ENCODE measurements at regions not wholly inside any gene's neighbourhood (a gene's known extent, or its start where the extent isn't known, plus 50 kb on each side); places are given as distances from the start of the nearest gene placed in this dataset.

DNA sequence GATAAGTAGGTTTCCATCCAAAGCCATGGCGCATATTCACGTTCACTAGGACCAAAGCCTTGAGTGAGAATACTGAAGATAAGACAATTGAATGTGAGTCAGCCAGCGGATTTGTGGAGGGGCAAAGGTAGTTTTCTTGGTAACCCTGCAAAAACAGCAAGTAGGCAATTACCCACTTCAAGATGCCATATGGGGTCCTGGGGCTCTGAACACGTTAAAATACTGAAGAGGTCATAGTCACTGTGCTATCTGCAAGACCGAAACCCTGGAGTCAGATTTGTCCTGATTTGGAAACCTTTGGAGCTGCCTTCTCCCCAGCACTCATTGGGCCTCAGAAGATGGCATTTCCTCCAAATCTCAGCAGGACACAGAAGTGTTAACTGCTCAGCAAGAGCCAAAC, 646.9 kb upstream of the LMCD1 start:
- no peak overlapping the region for H3K4me3 ChIP-seq (replicated peaks; ENCODE audit: low read depth, low read length)
- no peak for DNase-seq (ENCODE audit: low read depth)
- TF ChIP-seq, protein P1, sequence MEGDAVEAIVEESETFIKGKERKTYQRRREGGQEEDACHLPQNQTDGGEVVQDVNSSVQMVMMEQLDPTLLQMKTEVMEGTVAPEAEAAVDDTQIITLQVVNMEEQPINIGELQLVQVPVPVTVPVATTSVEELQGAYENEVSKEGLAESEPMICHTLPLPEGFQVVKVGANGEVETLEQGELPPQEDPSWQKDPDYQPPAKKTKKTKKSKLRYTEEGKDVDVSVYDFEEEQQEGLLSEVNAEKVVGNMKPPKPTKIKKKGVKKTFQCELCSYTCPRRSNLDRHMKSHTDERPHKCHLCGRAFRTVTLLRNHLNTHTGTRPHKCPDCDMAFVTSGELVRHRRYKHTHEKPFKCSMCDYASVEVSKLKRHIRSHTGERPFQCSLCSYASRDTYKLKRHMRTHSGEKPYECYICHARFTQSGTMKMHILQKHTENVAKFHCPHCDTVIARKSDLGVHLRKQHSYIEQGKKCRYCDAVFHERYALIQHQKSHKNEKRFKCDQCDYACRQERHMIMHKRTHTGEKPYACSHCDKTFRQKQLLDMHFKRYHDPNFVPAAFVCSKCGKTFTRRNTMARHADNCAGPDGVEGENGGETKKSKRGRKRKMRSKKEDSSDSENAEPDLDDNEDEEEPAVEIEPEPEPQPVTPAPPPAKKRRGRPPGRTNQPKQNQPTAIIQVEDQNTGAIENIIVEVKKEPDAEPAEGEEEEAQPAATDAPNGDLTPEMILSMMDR (IDR thresholded peaks at IDR 0.05; ENCODE audit: low read length, missing control alignments) = no peak

- H3K4me3 ChIP-seq (replicated peaks; ENCODE audit: low read depth, low read length) = no peak overlapping the region
- DNase-seq (ENCODE audit: low read depth) = no peak
- TF ChIP-seq, protein P1 (IDR thresholded peaks at IDR 0.05; ENCODE audit: low read length, missing control alignments) = no peak
These were observed 636.0 kb upstream of the LMCD1 start for GRCh38 chr3:7865611-7866010.

DNA sequence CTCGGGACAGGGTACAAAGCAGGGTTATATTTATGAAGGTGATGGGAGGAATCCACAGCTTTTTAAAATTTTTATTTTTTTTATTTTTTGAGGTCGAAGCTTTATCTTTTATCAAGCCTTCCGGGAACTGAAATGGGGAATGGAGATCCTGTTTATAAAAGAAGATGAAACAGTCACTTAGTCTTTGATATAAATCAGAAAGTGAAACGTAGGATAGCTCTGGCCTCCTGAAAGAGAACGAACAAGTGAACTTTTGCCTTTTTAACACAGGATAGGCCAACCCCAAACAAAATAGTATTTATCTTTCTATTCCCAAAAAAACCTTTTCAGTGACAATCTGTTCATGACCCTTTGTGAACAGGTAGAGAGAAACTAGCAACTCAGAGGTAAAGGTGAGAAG, 634.0 kb upstream of the LMCD1 start:
- no peak overlapping the region for H3K4me3 ChIP-seq (replicated peaks; ENCODE audit: low read depth, low read length)
- no peak for DNase-seq (ENCODE audit: low read depth)
- TF ChIP-seq, protein P1 (IDR thresholded peaks at IDR 0.05; ENCODE audit: low read length, missing control alignments) = no peak

DNA sequence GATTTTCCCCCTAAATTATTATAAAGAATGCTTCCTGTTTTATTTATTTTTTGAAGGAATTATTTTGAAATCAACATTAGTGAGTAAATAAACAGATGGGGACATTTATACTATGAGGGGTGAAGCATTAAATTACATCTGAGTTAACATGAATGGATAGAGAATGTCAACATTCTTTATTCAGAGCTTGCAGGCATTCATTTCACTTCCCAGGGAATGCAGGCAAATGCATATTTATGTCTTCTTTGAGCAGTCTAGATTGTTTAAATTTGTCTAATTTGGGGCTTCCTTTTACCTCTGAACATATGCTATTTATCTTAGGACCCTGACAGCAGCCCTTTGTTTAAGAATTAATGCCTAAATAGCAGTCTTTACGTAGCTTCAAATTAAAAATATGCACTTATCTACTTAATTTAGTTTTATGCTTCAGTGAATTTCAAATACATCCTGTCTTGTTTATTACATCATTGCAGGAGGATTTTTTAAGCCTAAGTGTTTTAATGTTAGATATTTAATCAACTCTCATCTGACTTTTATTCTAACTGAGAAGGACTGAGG, 630.5 kb upstream of the LMCD1 start:
- TF ChIP-seq, protein P1 (IDR thresholded peaks at IDR 0.05; ENCODE audit: low read length, missing control alignments) = no peak
- H3K4me3 ChIP-seq (replicated peaks; ENCODE audit: low read depth, low read length) = no peak overlapping the region
- DNase-seq (ENCODE audit: low read depth) = no peak

- TF ChIP-seq, protein P1 (IDR thresholded peaks at IDR 0.05; ENCODE audit: low read length, missing control alignments) = no peak
- DNase-seq (ENCODE audit: low read depth) = peak; percentile 55
- H3K4me3 ChIP-seq (replicated peaks; ENCODE audit: low read depth, low read length) = no peak overlapping the region
These were observed 627.5 kb upstream of the LMCD1 start for GRCh38 chr3:7874116-7874515.

GRCh38 chr3:7875925-7876324, 625.7 kb upstream of the LMCD1 start:
- TF ChIP-seq, protein P1 (IDR thresholded peaks at IDR 0.05; ENCODE audit: low read length, missing control alignments) = no peak
- peak; percentile 66 for DNase-seq (ENCODE audit: low read depth)
- no peak overlapping the region for H3K4me3 ChIP-seq (replicated peaks; ENCODE audit: low read depth, low read length)

DNA sequence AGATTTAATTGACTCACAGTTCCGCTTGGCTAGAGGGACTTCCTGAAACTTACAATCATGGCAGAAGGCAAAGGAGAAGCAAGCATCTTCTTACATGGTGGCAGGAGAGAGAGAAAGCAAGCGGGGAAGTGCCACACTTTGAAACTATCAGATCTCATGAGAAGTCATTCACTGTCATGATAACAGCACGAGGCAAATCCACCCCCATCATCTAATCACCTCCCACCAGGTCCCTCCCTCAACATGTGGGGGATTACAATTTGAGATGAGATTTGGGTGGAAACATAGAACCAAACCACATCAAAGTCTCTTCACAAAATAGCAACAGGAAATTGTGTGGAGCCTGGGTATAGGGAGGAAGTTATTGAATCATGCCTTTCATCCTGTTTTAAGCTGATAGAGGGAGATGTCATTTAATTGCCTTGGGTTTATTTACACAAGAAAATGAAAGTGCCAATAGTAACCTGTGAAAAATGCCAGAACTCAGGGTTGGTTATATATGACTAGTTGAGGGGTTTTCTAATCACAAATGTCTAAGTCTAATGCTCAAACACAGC, 624.8 kb upstream of the LMCD1 start:
- TF ChIP-seq, protein P1 (IDR thresholded peaks at IDR 0.05; ENCODE audit: low read length, missing control alignments) = no peak
- no peak overlapping the region for H3K4me3 ChIP-seq (replicated peaks; ENCODE audit: low read depth, low read length)
- peak; percentile 13 for DNase-seq (ENCODE audit: low read depth)
